Lung (tissue), 11 donors: ENCODE measurements at regions not wholly inside any gene's neighbourhood (a gene's known extent, or its start where the extent isn't known, plus 50 kb on each side); places are given as distances from the start of the nearest gene placed in this dataset.

Source experiments
- ATAC-seq: fragments of 200-7000 bp; cut with Tn5 transposase; one replicate; pipeline ENCODE4 v1.9.1; 2020; ENCODE audit warnings: moderate number of reproducible peaks; ENCODE audit not compliant: insufficient read depth, low FRiP score
- DNase-seq, 3 donors: peaks; one replicate each; pipeline ENCODE4 v3.0.0-alpha.2; 2013 to 2017
- H3K27ac ChIP-seq, 2 donors: one replicate each; pipeline ENCODE4 v1.5.1; 2013; ENCODE audit warnings: mild to moderate bottlenecking in 2 of 2, moderate library complexity in 2 of 2, control low read depth in 1 of 2, inconsistent platforms in 1 of 2, low read depth in 1 of 2, low read length in 1 of 2
- H3K27me3 ChIP-seq, 3 donors: one replicate each; pipeline ENCODE4 v1.5.1; 2013; ENCODE audit warnings: low read length in 2 of 3; ENCODE audit not compliant: control insufficient read depth in 3 of 3, insufficient read depth in 3 of 3
- H3K36me3 ChIP-seq, 4 donors: one replicate each; pipeline ENCODE4 v1.5.1; 2013; ENCODE audit warnings: low read length in 4 of 4, mild to moderate bottlenecking in 1 of 4, moderate library complexity in 1 of 4; ENCODE audit not compliant: control insufficient read depth in 4 of 4, insufficient read depth in 4 of 4
- H3K4me1 ChIP-seq, 5 donors: one replicate each; pipeline ENCODE4 v1.5.1; 2013; ENCODE audit warnings: low read length in 5 of 5, mild to moderate bottlenecking in 2 of 5, moderate library complexity in 1 of 5; ENCODE audit not compliant: control insufficient read depth in 5 of 5, insufficient read depth in 5 of 5
- H3K4me3 ChIP-seq: one replicate; pipeline ENCODE4 v1.5.1; 2013; ENCODE audit warnings: mild to moderate bottlenecking, control low read depth, moderate library complexity
- H3K9ac ChIP-seq, 2 donors: one replicate each; pipeline ENCODE4 v1.5.1; 2013; ENCODE audit warnings: low read length in 2 of 2, control low read depth in 1 of 2; ENCODE audit not compliant: insufficient read depth in 1 of 2
- H3K9me3 ChIP-seq, 4 donors: one replicate each; pipeline ENCODE4 v1.5.1; 2013; ENCODE audit warnings: low read length in 3 of 4, mild to moderate bottlenecking in 1 of 4, moderate library complexity in 1 of 4; ENCODE audit not compliant: control insufficient read depth in 4 of 4, insufficient read depth in 3 of 4
- WGBS, 2 donors: extraction: QIAGEN DNeasy Blood & Tissue Kit; methylation state at CpG; one replicate each; pipeline ENCODE4 v1.1.7; 2013; 5-methylcytosine and 5-hydroxymethylcytosine counted together
- TF ChIP-seq, protein P1 (sequence below): IDR thresholded peaks from 2 replicates; pipeline ENCODE4 v1.5.1; 2012; ENCODE audit warnings: mild to moderate bottlenecking; ENCODE audit errors: control extremely low read depth, extremely low read depth
- donor health status: control.
- donor health status: control.
- donor health status: Bipolar disorder and iron deficiency.
- donor health status: healthy.
- donor health status: DM: yes; HTN: yes; CAD: no.

DNA sequence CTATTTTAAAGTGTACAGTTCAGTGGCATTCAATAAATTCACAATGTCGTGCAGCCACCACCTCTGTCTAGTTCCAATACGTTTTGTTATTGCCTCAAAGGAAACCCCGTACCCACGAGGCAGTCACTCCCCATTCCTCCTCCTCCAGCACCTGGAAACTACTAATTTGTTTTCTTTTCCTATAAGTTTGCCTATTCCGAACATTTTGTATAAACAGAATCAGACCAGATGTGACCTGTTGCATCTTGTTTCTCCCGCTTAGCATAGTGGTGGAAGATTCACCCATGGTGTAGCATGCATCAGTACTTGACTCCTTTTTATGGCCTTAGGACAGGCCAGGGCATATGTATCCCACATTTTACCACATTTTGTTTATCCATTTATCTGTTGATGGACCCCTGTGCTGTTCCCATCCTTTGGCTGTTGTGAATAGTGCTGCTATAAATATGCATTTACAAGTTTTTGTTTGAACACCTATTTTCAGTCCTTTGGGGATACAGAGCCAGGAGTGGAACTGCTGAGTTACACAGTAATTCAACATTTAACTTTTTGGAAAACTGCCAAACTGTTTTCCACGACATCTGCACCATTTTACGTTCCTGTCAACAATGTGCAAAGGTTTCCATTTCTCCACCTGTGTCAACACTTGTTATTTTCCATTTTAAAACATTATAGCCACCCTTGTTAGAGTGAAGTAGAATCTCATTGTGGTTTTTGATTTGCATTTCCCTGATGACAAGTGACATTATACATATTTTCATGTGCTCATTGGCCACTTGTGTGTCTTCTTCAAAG, 57.8 kb upstream of the STX18 start:
- no peak for ATAC-seq
- Histone ChIP-seq H3K4me1 (no peaks in the 10 kb centered on the region), H3K4me3 (no peak overlapping the region), H3K9me3 (peaks cover 0 to 4% (median 1%) of the 10 kb centered on the region in 4 donors), H3K9ac (no peak overlapping the region), H3K27me3 (no peaks in the 10 kb centered on the region), H3K27ac (no peak overlapping the region), H3K36me3 (no peaks in the 10 kb centered on the region)
- TF ChIP-seq, protein P1, sequence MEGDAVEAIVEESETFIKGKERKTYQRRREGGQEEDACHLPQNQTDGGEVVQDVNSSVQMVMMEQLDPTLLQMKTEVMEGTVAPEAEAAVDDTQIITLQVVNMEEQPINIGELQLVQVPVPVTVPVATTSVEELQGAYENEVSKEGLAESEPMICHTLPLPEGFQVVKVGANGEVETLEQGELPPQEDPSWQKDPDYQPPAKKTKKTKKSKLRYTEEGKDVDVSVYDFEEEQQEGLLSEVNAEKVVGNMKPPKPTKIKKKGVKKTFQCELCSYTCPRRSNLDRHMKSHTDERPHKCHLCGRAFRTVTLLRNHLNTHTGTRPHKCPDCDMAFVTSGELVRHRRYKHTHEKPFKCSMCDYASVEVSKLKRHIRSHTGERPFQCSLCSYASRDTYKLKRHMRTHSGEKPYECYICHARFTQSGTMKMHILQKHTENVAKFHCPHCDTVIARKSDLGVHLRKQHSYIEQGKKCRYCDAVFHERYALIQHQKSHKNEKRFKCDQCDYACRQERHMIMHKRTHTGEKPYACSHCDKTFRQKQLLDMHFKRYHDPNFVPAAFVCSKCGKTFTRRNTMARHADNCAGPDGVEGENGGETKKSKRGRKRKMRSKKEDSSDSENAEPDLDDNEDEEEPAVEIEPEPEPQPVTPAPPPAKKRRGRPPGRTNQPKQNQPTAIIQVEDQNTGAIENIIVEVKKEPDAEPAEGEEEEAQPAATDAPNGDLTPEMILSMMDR, result no peak
- WGBS, 2 donors, result 76 to 81% methylated on average over 8 of the region's 8 CpGs
- no peak for DNase-seq

DNA sequence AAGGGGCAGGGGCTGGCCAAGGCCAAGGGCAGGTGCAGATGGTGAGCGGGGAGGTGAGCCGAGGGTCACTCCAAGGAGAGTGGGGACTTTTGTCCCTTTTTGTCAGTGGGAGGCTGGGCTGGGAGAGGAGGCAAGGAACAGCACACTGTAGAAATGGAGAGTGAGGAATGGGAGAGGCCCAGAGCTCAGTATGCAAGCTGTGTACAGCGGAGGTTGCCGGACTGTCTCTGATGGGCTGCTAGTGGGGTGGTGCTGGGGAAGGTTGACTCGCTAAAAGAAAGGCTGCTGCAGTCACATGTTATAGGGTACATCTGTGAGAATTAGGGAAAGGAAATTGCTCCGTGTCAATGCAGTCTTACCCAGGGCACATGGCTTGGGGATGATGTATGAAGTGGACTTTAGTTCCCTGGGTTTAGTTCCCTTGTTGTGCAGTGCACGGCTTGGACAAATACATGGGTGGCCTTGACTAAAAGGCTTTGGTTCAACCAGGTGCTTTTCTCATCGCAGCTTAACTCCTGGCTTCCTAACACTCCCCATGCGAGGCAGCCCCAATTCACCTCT, 57.1 kb upstream of the STX18 start:
- 95% methylated on average over 9 of the region's 9 CpGs for WGBS, 2 donors

DNA sequence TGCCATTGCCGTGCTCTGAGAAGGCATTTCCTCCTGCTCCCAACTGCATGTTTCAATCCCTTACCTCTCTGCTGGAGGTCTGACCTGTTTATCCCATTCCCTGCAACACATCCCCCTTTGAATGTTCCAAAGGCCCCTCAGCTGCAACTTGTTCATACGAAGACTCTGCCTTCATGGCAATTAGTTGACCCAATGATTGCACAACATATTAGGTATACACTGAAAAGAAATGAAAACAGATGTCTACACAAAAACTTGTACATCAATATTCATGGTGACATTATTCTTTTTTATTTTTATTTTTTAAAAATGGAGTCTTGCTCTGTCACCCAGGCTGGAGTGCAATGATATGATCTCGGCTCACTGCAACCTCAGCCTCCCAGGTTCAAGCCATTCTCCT, 54.9 kb upstream of the STX18 start:
- DNase-seq, result no peak
- no peak for ATAC-seq
- 93 to 95% methylated on average over 3 of the region's 3 CpGs for WGBS, 2 donors

More for the DNA sequence above, 57.1 kb upstream of the STX18 start:
- Histone ChIP-seq H3K9ac (no peak overlapping the region), H3K9me3 (peaks cover 0 to 4% (median 2%) of the 10 kb centered on the region in 4 donors), H3K4me1 (no peaks in the 10 kb centered on the region), H3K27me3 (no peaks in the 10 kb centered on the region), H3K27ac (no peak overlapping the region), H3K4me3 (no peak overlapping the region), H3K36me3 (no peaks in the 10 kb centered on the region)
- TF ChIP-seq, protein P1, result no peak
- ATAC-seq (no peak), DNase-seq (no peak)

More for the DNA sequence above, 54.9 kb upstream of the STX18 start:
- Histone ChIP-seq H3K27ac (no peak overlapping the region), H3K36me3 (no peaks in the 10 kb centered on the region), H3K9me3 (peaks cover 0 to 7% (median 2%) of the 10 kb centered on the region in 4 donors), H3K4me1 (no peaks in the 10 kb centered on the region), H3K4me3 (no peak overlapping the region), H3K9ac (no peak overlapping the region), H3K27me3 (no peaks in the 10 kb centered on the region)
- TF ChIP-seq, protein P1, result no peak
